NB4 (cell line): ENCODE measurements at regions not wholly inside any gene's neighbourhood (a gene's known extent, or its start where the extent isn't known, plus 50 kb on each side); places are given as distances from the start of the nearest gene placed in this dataset.

Experiments
- CTCF ChIP-seq: IDR thresholded peaks from one replicate; pipeline ENCODE4 v1.5.1; 2012; ENCODE audit warnings: low read depth, low read length
- MAX ChIP-seq: IDR thresholded peaks from 2 replicates; pipeline ENCODE4 v1.6.1; 2011; ENCODE audit warnings: low read depth, low read length
- MYC ChIP-seq: IDR thresholded peaks from 2 replicates; pipeline ENCODE4 v1.6.1; 2011; ENCODE audit warnings: low read depth, low read length

- TF ChIP-seq MYC = no peak
- TF ChIP-seq CTCF = no peak
- no peak for TF ChIP-seq MAX
Observed at GRCh38 chr20:24739746-24740145, 209.3 kb upstream of the CST7 start.
